ENCODE measurements at regions not wholly inside any gene's neighbourhood (a gene's known extent, or its start where the extent isn't known, plus 50 kb on each side); places are given as distances from the start of the nearest gene placed in this dataset.

DNA sequence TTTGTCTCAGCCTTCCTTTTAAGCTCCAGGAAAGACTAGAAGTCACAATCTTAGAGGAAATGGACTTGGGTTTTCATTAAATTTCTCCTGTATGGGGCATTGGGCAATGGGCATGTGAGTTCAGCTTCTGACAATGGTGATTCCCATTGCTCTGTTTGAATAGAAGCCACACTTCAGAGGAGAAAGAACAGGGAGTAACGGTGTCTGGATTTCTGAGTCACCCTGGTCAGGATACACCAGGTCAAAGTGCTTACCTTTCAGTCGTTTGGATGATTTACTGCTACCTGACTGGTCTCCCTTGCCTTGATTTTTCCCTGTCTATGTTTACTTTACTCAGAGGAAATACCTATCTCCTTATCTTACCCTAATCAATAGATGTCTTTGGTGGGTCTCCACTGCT, 111.7 kb upstream of the VEPH1 start:
- no peaks in the 10 kb centered on the region; a peak in 3 of 5 replicates for H3K27me3 ChIP-seq (ENCODE audit: control insufficient read depth in 2 of 2, insufficient read depth in 2 of 2, low read length in 2 of 2)
- no peak overlapping the region for H3K4me2 ChIP-seq (ENCODE audit: insufficient read depth, low read length)
- H3K9me1 ChIP-seq (ENCODE audit: control insufficient read depth, insufficient read depth, low read length): no peaks in the 10 kb centered on the region
- H3K36me3 ChIP-seq (ENCODE audit: control insufficient read depth, insufficient read depth, low read length): no peaks in the 10 kb centered on the region
- intact Hi-C loops (cut with micrococcal nuclease): loop anchor here (5.0 kb wide), 3 partner anchors 247 to 1177 kb away; no protein-coding TSS in a partner anchor
- TF ChIP-seq ZBTB12 (CRISPR knock-in tag; IDR thresholded peaks at IDR 0.05) (no peak), ZC3H8 (IDR thresholded peaks at IDR 0.05) (no peak), ZBTB8A (IDR thresholded peaks at IDR 0.05; ENCODE audit: partially characterized antibody) (no peak)
- H3K4me1 ChIP-seq (replicated peaks in 1 of 2; ENCODE audit: control insufficient read depth in 2 of 2, insufficient read depth in 2 of 2, low read length in 2 of 2): no peaks in the 10 kb centered on the region
- CTCF ChIA-PET (ENCODE audit: low intra/inter-chr PET ratio): no interaction called here
- no peak for ATAC-seq
- no peak for DNase-seq (ENCODE audit: extremely low read depth in 1 of 4, low spot score in 3 of 4)
- 0% methylated on average over 2 of the region's 2 CpGs for WGBS (ENCODE audit: insufficient coverage, low coverage, missing lambda C conversion rate)
- no peaks in the 10 kb centered on the region for H3K9me3 ChIP-seq (replicated peaks; ENCODE audit: control insufficient read depth, insufficient read depth, low read depth, low read length)
- FAIRE-seq: no peak
- no peak overlapping the region for H3K4me3 ChIP-seq
- H2AFZ ChIP-seq (ENCODE audit: low read depth, low read length): no peak overlapping the region
- BruUV-seq (replicated peaks): no TSS peak
- no peak overlapping the region for H3K9ac ChIP-seq (ENCODE audit: insufficient read depth in 1 of 2, low read depth in 2 of 2, low read length in 2 of 2)
- H3K27ac ChIP-seq (ENCODE audit: extremely low read depth, low read depth, low read length): no peak overlapping the region
- no peaks in the 10 kb centered on the region for H4K20me1 ChIP-seq (replicated peaks; ENCODE audit: control insufficient read depth, insufficient read depth, low read length)
- POLR2A ChIA-PET: interaction anchor here (1.8 to 2.6 kb wide), 2 partner anchors 9 to 11 kb away, joined by 4 to 9 read pairs; no protein-coding TSS in a partner anchor
- H3K79me2 ChIP-seq (ENCODE audit: control insufficient read depth, insufficient read depth, low read length): no peaks in the 10 kb centered on the region
- in situ Hi-C loops (cut with MboI): loop anchor here (25.0 kb wide), 1 partner anchor 1172 kb away; no protein-coding TSS in a partner anchor

GRCh38 chr3:157611536-157612076, 108.4 kb upstream of the VEPH1 start:
- WGBS (ENCODE audit: insufficient coverage, low coverage, missing lambda C conversion rate): 10% methylated on average over 4 of the region's 4 CpGs
- Histone ChIP-seq H3K4me2 (ENCODE audit: insufficient read depth, low read length) (no peak overlapping the region), H3K9me1 (ENCODE audit: control insufficient read depth, insufficient read depth, low read length) (no peaks in the 10 kb centered on the region), H3K4me1 (replicated peaks in 1 of 2; ENCODE audit: control insufficient read depth in 2 of 2, insufficient read depth in 2 of 2, low read length in 2 of 2) (no peaks in the 10 kb centered on the region), H3K27me3 (ENCODE audit: control insufficient read depth in 2 of 2, insufficient read depth in 2 of 2, low read length in 2 of 2) (no peaks in the 10 kb centered on the region; a peak in 1 of 5 replicates), H3K9me3 (replicated peaks; ENCODE audit: control insufficient read depth, insufficient read depth, low read depth, low read length) (no peaks in the 10 kb centered on the region), H3K9ac (ENCODE audit: insufficient read depth in 1 of 2, low read depth in 2 of 2, low read length in 2 of 2) (no peak overlapping the region), H3K27ac (ENCODE audit: extremely low read depth, low read depth, low read length) (no peak overlapping the region), H2AFZ (ENCODE audit: low read depth, low read length) (no peak overlapping the region), H3K79me2 (ENCODE audit: control insufficient read depth, insufficient read depth, low read length) (no peaks in the 10 kb centered on the region), H4K20me1 (replicated peaks; ENCODE audit: control insufficient read depth, insufficient read depth, low read length) (no peaks in the 10 kb centered on the region), H3K4me3 (no peak overlapping the region), H3K36me3 (ENCODE audit: control insufficient read depth, insufficient read depth, low read length) (no peaks in the 10 kb centered on the region)
- ATAC-seq (no peak), FAIRE-seq (no peak), DNase-seq (ENCODE audit: extremely low read depth in 1 of 4, low spot score in 3 of 4) (no peak)
- no peak for TF ChIP-seq ZNF140 (CRISPR knock-in tag; IDR thresholded peaks at IDR 0.05)
- peak; percentile 17; the same call in 1 of the 2 replicates for TF ChIP-seq VEZF1 (CRISPR knock-in tag; IDR thresholded peaks at IDR 0.05)
- TF ChIP-seq FOSL1 (tag; conservative IDR thresholded peaks at IDR 0.05): 0 out of 2 replicates have a peak, but pooled peaks have one; percentile 19
- ChIA-PET POLR2A (no interaction called here), CTCF (ENCODE audit: low intra/inter-chr PET ratio) (interaction anchor here (0.6 kb wide), 1 partner anchor 1065 kb away, joined by 3 read pairs; no protein-coding TSS in a partner anchor)
- BruUV-seq (replicated peaks): no TSS peak
- in situ Hi-C loops (cut with MboI): loop anchor here (25.0 kb wide), 1 partner anchor 1176 kb away; no protein-coding TSS in a partner anchor
- intact Hi-C loops (cut with micrococcal nuclease): no loop called here
